Activated CD8-positive, alpha-beta T cell treated with anti-CD3 and anti-CD28 coated beads for 36 hours (primary cell): ENCODE measurements at regions not wholly inside any gene's neighbourhood (a gene's known extent, or its start where the extent isn't known, plus 50 kb on each side); places are given as distances from the start of the nearest gene placed in this dataset.

Experiments used
- ATAC-seq: fragments of 200-7000 bp; cut with Tn5 transposase; one replicate; pipeline ENCODE4 v1.10.0; 2021; ENCODE audit warnings: mild to moderate bottlenecking, moderate library complexity
- CTCF ChIA-PET: fragments of 350-600 bp; sonication (Branson Sonifier 250); formaldehyde crosslinking; loops from one replicate; lab custom pipeline; 2021; ENCODE audit warnings: antibody characterized with exemption; lab: Charles Lee
- POLR2A ChIA-PET: fragments of 350-600 bp; sonication (Branson Sonifier 250); formaldehyde crosslinking; loops from one replicate; lab custom pipeline; 2021; ENCODE audit warnings: antibody characterized with exemption; lab: Charles Lee
- DNase-seq: peaks from one replicate; pipeline ENCODE4 v3.0.0-alpha.2; 2020
- H3K27ac Mint-ChIP-seq: one replicate; pipeline ENCODE4 v1.8.0; 2021; ENCODE audit warnings: mild to moderate bottlenecking, mixed read lengths
- H3K27me3 Mint-ChIP-seq: one replicate; pipeline ENCODE4 v1.8.0; 2021; ENCODE audit warnings: mixed read lengths
- H3K36me3 Mint-ChIP-seq: one replicate; pipeline ENCODE4 v1.8.0; 2021; ENCODE audit warnings: low read depth, mixed read lengths
- H3K4me1 Mint-ChIP-seq: one replicate; pipeline ENCODE4 v1.8.0; 2021; ENCODE audit warnings: low read depth, mixed read lengths
- H3K4me3 Mint-ChIP-seq: one replicate; pipeline ENCODE4 v1.8.0; 2021; ENCODE audit warnings: mild to moderate bottlenecking, moderate library complexity, mixed read lengths
- H3K9me3 Mint-ChIP-seq: one replicate; pipeline ENCODE4 v1.8.0; 2021; ENCODE audit warnings: mixed read lengths
- intact Hi-C: fragments of 100-400 bp; cut with micrococcal nuclease; formaldehyde crosslinking; loops from one replicate; pipeline ENCODE4 v1.10.0; 2022
- TF ChIP-seq, protein P1 (sequence below): fragments of 200-600 bp; IDR thresholded peaks from one replicate; pipeline ENCODE4 v1.8.0; 2022; ENCODE audit warnings: antibody characterized with exemption, mild to moderate bottlenecking

DNA sequence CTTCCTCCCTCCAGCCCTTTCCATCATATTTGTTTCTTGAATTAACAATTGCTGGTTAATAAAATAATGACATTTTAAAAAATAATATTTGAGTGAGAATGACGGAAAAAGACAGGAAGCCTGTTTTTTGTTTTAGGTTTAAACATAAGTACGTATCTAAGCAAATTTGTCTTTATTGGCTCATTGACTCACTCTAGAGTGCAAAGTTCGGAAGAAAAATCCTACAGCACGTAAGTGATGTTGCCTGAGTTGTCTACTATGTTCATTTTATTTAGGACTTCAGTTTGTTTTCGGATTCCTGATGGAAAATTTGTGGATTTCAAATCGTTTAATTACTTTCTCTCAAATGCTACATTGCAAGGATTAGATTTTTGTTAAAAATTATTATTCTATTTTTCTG lies 1435.7 kb upstream of the ADGRB3 start:
- Mint-ChIP-seq H3K27ac (no peak overlapping the region), H3K4me1 (no peaks in the 10 kb centered on the region), H3K4me3 (no peak overlapping the region), H3K36me3 (no peaks in the 10 kb centered on the region), H3K27me3 (no peaks in the 10 kb centered on the region), H3K9me3 (peaks cover 7% of the 10 kb centered on the region)
- CTCF ChIA-PET, result no interaction called here
- TF ChIP-seq, protein P1, sequence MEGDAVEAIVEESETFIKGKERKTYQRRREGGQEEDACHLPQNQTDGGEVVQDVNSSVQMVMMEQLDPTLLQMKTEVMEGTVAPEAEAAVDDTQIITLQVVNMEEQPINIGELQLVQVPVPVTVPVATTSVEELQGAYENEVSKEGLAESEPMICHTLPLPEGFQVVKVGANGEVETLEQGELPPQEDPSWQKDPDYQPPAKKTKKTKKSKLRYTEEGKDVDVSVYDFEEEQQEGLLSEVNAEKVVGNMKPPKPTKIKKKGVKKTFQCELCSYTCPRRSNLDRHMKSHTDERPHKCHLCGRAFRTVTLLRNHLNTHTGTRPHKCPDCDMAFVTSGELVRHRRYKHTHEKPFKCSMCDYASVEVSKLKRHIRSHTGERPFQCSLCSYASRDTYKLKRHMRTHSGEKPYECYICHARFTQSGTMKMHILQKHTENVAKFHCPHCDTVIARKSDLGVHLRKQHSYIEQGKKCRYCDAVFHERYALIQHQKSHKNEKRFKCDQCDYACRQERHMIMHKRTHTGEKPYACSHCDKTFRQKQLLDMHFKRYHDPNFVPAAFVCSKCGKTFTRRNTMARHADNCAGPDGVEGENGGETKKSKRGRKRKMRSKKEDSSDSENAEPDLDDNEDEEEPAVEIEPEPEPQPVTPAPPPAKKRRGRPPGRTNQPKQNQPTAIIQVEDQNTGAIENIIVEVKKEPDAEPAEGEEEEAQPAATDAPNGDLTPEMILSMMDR, result no peak
- ATAC-seq (no peak), DNase-seq (no peak)
- intact Hi-C loops, result no loop called here
- POLR2A ChIA-PET, result no interaction called here

DNA sequence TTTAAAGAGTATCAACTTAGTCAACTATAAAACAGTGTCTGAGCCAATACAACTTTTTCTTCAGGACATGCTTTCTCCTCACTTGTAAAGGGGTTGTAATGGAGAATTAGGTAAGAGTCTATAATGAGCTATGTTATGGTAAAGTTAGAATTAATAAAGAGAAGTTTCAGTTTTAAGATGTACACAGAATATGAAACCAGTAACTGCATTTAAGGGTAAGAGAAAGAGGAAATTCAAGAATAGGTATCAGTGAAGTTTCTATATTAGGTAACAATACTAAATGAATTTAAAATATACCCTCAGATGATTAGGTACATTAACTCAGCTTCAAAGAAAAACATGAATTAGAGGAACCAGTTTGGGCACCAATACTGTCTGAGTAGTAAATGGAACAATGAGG lies 1444.3 kb upstream of the ADGRB3 start:
- Mint-ChIP-seq H3K4me3 (no peak overlapping the region), H3K36me3 (no peaks in the 10 kb centered on the region), H3K4me1 (no peaks in the 10 kb centered on the region), H3K9me3 (peaks cover 7% of the 10 kb centered on the region), H3K27ac (no peak overlapping the region), H3K27me3 (no peaks in the 10 kb centered on the region)
- no peak for ATAC-seq
- ChIA-PET CTCF (no interaction called here), POLR2A (no interaction called here)
- no peak for DNase-seq
- intact Hi-C loops, result no loop called here
- TF ChIP-seq, protein P1, result no peak

DNA sequence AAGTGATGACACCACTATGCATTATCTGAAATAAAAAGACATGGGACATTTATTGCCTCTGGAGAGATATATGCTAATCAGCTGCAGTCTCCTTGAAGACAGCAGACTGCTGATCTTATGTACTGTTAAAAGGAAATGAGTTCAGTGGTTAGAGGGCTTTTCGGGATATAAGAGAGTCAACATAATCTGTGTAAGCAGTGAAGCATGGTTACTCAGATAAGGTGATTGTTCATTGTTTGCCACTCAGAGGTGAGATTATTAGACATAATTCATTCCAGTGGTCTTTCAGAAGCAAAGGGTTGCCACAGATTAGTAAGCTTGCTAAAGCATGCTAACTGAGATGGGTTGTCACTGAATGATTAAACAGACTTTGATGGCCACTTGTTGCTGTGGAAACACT lies 1450.7 kb upstream of the ADGRB3 start:
- no peak overlapping the region for H3K4me3 Mint-ChIP-seq
- ChIA-PET CTCF (no interaction called here), POLR2A (no interaction called here)
- intact Hi-C loops, result no loop called here
- no peaks in the 10 kb centered on the region for H3K27me3 Mint-ChIP-seq
- TF ChIP-seq, protein P1, result no peak
- no peaks in the 10 kb centered on the region for H3K9me3 Mint-ChIP-seq
- no peak for ATAC-seq
- H3K36me3 Mint-ChIP-seq, result no peaks in the 10 kb centered on the region
- H3K27ac Mint-ChIP-seq, result no peak overlapping the region
- DNase-seq, result no peak
- no peaks in the 10 kb centered on the region for H3K4me1 Mint-ChIP-seq

DNA sequence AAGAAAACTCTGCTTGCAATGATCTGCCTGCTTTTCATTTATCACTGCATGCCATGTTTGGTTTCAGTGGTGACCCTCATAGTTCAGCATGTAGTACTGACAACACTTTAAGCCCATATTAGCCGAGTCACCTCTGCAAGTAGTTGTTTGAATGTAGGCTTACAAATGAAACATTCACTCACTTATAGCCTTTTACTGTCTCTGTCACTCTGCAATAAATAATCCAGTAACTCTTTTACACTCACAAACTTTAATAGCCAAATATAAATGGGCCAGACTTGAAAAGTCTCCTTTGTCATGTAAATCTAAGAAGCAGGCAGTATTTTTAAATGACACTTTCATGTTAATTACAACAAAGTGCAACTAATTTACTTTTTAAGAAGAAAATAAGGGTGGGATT lies 1460.0 kb upstream of the ADGRB3 start:
- DNase-seq (no peak), ATAC-seq (no peak)
- POLR2A ChIA-PET, result no interaction called here
- Mint-ChIP-seq H3K4me1 (no peaks in the 10 kb centered on the region), H3K27me3 (no peaks in the 10 kb centered on the region), H3K4me3 (no peak overlapping the region), H3K9me3 (no peaks in the 10 kb centered on the region), H3K27ac (no peak overlapping the region), H3K36me3 (no peaks in the 10 kb centered on the region)
- TF ChIP-seq, protein P1, result no peak
- CTCF ChIA-PET, result no interaction called here
- intact Hi-C loops, result no loop called here

DNA sequence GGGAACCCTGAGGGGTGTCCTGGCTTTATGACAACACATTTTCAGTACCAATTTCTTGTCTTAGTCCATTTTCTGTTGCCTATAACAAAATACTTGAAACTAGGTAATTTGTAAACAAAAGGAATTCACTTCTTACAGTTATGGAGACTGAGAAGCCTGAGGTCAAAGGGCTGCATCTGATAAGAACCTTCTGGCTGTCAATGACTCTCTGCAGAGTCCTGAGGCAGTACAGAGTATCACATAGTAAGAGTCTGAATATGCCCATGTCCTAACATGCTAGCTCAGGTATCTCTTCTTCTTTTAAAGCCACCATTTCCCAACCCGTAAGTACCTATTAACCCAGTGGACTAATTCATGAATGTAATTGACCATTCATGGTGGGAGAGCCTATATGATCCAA lies 1458.6 kb upstream of the EYS start:
- TF ChIP-seq, protein P1, result no peak
- Mint-ChIP-seq H3K4me1 (no peaks in the 10 kb centered on the region), H3K9me3 (peaks cover 11% of the 10 kb centered on the region), H3K27me3 (no peaks in the 10 kb centered on the region), H3K4me3 (no peak overlapping the region), H3K27ac (no peak overlapping the region), H3K36me3 (no peaks in the 10 kb centered on the region)
- intact Hi-C loops, result no loop called here
- DNase-seq (no peak), ATAC-seq (no peak)
- CTCF ChIA-PET, result no interaction called here
- POLR2A ChIA-PET, result no interaction called here
